HepG2 (cell line): ENCODE measurements at regions not wholly inside any gene's neighbourhood (a gene's known extent, or its start where the extent isn't known, plus 50 kb on each side); places are given as distances from the start of the nearest gene placed in this dataset.

Experiments
- EED ChIP-seq: sonication (generic); formaldehyde crosslinking; IDR thresholded peaks from 2 replicates; pipeline ENCODE4 v1.5.0; 2020; ENCODE audit warnings: mild to moderate bottlenecking, missing genetic modification reagents
- EHMT2 ChIP-seq: fragments of 200-600 bp; sonication (generic); IDR thresholded peaks from 2 replicates; pipeline ENCODE4 v1.7.0; 2017; ENCODE audit warnings: antibody characterized with exemption, low read depth, low read length, borderline replicate concordance
- FOXC1 ChIP-seq: sonication (generic); formaldehyde crosslinking; IDR thresholded peaks from 2 replicates; pipeline ENCODE4 v1.8.0; 2022; ENCODE audit warnings: mild to moderate bottlenecking, missing genetic modification reagents, borderline replicate concordance
- JUND ChIP-seq: sonication (generic); formaldehyde crosslinking; IDR thresholded peaks from 2 replicates; pipeline ENCODE4 v1.8.0; 2022; ENCODE audit warnings: mild to moderate bottlenecking, missing genetic modification reagents
- KMT2A ChIP-seq: sonication (generic); formaldehyde crosslinking; IDR thresholded peaks from 2 replicates; pipeline ENCODE4 v1.4.0; 2020; ENCODE audit warnings: missing genetic modification reagents
- PHF8 ChIP-seq: sonication (generic); formaldehyde crosslinking; IDR thresholded peaks from 2 replicates; pipeline ENCODE4 v1.5.0; 2020; ENCODE audit warnings: missing genetic modification reagents
- TARDBP ChIP-seq: sonication (generic); formaldehyde crosslinking; IDR thresholded peaks from 2 replicates; pipeline ENCODE4 v1.8.0; 2022; ENCODE audit warnings: mild to moderate bottlenecking, missing genetic modification reagents
- TEAD3 ChIP-seq: optimal IDR thresholded peaks from 2 replicates; pipeline ENCODE3; 2016; ENCODE audit warnings: borderline replicate concordance
- ZNF282 ChIP-seq: fragments of 450-650 bp; IDR thresholded peaks from 2 replicates; pipeline ENCODE4 v1.6.1; 2018; ENCODE audit not compliant: partially characterized antibody
- ZNF501 ChIP-seq: sonication (generic); formaldehyde crosslinking; IDR thresholded peaks from 2 replicates; pipeline ENCODE4 v1.5.1; 2020; ENCODE audit warnings: mild to moderate bottlenecking, moderate library complexity, missing genetic modification reagents
- ZNF564 ChIP-seq: sonication (generic); formaldehyde crosslinking; IDR thresholded peaks from 2 replicates; pipeline ENCODE4 v1.8.1; 2023; ENCODE audit warnings: mild to moderate bottlenecking, missing genetic modification reagents
- ZNF710 ChIP-seq: sonication (generic); formaldehyde crosslinking; IDR thresholded peaks from 2 replicates; pipeline ENCODE4 v1.5.0; 2020; ENCODE audit warnings: mild to moderate bottlenecking, missing genetic modification reagents, borderline replicate concordance
- ZNF747 ChIP-seq: sonication (generic); formaldehyde crosslinking; IDR thresholded peaks from 2 replicates; pipeline ENCODE4 v1.8.1; 2023; ENCODE audit warnings: missing genetic modification reagents, mild to moderate bottlenecking, borderline replicate concordance
- ZNF749 ChIP-seq: sonication (generic); formaldehyde crosslinking; IDR thresholded peaks from 2 replicates; pipeline ENCODE4 v1.8.0; 2022; ENCODE audit warnings: mild to moderate bottlenecking, missing genetic modification reagents, moderate library complexity, borderline replicate concordance
- ZNF777 ChIP-seq: sonication (generic); formaldehyde crosslinking; IDR thresholded peaks from 2 replicates; pipeline ENCODE4 v1.4.0; 2020; ENCODE audit warnings: missing genetic modification reagents
- ZUFSP ChIP-seq: sonication (generic); formaldehyde crosslinking; IDR thresholded peaks from 2 replicates; pipeline ENCODE4 v1.9.0; 2021; ENCODE audit warnings: missing genetic modification reagents, mild to moderate bottlenecking, borderline replicate concordance
- TF ChIP-seq, protein P1 (sequence below): sonication (generic); formaldehyde crosslinking; IDR thresholded peaks from 2 replicates; pipeline ENCODE4 v1.5.0; 2020; ENCODE audit warnings: missing genetic modification reagents
- TF ChIP-seq, protein P2 (sequence below): sonication (generic); formaldehyde crosslinking; IDR thresholded peaks from 2 replicates; pipeline ENCODE4 v1.8.0; 2022; ENCODE audit warnings: mild to moderate bottlenecking, missing genetic modification reagents; ENCODE audit not compliant: insufficient replicate concordance
- TF ChIP-seq, protein P3 (sequence below): sonication (generic); formaldehyde crosslinking; IDR thresholded peaks from 2 replicates; pipeline ENCODE4 v1.5.1; 2020; ENCODE audit warnings: missing genetic modification reagents, mild to moderate bottlenecking, borderline replicate concordance

DNA sequence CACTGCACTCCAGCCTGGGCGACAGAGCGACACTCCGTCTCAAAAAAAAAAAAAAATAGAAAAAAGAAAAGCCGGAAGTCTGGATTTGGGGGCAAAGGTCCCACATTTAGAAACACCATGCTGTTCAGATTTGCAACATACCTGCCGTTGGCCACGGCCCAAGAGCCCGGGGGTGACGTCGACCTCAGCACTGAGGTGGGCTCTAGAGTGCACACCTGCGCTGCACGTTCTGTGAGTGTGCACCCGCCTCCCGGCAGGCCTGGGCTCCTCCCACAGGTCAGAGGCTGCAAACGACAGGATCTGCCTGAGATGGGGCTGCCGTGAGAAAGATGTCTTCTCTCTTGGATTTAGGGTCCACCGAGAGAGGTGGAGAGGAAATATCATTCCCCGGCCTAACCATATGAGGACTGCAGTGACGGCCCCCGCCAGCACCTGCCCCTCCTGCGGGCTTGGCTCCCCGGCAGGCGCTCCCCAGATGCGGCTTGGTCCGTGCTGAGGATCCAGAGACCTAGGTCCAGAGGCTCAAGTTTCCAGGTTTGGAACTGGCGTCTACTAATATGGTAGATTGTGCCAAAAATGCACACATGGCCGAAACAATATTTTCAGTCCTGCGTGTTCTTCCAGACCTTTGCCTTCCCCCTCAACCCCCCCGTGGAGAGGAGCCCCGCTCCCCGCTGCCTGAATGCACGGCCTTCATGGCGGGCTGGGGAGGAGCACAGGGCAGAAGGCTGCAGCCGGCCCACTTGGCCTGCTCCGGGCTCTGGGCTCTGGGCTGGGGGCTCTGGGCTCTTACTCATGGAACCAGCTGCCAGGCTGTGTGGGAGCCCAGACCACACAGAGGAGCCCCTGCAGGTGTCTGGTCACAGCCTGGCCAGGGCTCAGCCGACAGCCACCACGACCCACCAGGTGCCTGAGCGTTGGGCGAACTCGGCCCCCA is 58.8 kb upstream of the FBRSL1 start (continued):
- TF ChIP-seq, protein P1, sequence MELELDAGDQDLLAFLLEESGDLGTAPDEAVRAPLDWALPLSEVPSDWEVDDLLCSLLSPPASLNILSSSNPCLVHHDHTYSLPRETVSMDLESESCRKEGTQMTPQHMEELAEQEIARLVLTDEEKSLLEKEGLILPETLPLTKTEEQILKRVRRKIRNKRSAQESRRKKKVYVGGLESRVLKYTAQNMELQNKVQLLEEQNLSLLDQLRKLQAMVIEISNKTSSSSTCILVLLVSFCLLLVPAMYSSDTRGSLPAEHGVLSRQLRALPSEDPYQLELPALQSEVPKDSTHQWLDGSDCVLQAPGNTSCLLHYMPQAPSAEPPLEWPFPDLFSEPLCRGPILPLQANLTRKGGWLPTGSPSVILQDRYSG (CRISPR knock-in tag), result no peak
- no peak for TF ChIP-seq ZNF282
- TF ChIP-seq, protein P2, sequence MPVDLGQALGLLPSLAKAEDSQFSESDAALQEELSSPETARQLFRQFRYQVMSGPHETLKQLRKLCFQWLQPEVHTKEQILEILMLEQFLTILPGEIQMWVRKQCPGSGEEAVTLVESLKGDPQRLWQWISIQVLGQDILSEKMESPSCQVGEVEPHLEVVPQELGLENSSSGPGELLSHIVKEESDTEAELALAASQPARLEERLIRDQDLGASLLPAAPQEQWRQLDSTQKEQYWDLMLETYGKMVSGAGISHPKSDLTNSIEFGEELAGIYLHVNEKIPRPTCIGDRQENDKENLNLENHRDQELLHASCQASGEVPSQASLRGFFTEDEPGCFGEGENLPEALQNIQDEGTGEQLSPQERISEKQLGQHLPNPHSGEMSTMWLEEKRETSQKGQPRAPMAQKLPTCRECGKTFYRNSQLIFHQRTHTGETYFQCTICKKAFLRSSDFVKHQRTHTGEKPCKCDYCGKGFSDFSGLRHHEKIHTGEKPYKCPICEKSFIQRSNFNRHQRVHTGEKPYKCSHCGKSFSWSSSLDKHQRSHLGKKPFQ (CRISPR knock-in tag), result peak; percentile 45
- 0 out of 2 replicates have a peak, but pooled peaks have one; percentile 50 for TF ChIP-seq TARDBP (CRISPR knock-in tag)
- TF ChIP-seq, protein P3, sequence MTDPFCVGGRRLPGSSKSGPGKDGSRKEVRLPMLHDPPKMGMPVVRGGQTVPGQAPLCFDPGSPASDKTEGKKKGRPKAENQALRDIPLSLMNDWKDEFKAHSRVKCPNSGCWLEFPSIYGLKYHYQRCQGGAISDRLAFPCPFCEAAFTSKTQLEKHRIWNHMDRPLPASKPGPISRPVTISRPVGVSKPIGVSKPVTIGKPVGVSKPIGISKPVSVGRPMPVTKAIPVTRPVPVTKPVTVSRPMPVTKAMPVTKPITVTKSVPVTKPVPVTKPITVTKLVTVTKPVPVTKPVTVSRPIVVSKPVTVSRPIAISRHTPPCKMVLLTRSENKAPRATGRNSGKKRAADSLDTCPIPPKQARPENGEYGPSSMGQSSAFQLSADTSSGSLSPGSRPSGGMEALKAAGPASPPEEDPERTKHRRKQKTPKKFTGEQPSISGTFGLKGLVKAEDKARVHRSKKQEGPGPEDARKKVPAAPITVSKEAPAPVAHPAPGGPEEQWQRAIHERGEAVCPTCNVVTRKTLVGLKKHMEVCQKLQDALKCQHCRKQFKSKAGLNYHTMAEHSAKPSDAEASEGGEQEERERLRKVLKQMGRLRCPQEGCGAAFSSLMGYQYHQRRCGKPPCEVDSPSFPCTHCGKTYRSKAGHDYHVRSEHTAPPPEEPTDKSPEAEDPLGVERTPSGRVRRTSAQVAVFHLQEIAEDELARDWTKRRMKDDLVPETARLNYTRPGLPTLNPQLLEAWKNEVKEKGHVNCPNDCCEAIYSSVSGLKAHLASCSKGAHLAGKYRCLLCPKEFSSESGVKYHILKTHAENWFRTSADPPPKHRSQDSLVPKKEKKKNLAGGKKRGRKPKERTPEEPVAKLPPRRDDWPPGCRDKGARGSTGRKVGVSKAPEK (CRISPR knock-in tag), result no peak
- TF ChIP-seq PHF8 (CRISPR knock-in tag), result no peak
- TF ChIP-seq ZNF710 (CRISPR knock-in tag), result no peak
- no peak for TF ChIP-seq KMT2A (CRISPR knock-in tag)
- no peak for TF ChIP-seq ZNF749
- TF ChIP-seq ZUFSP, result no peak
- no peak for TF ChIP-seq EHMT2
- peak; percentile 29 for TF ChIP-seq TEAD3 (CRISPR knock-in tag)
- TF ChIP-seq FOXC1 (CRISPR knock-in tag), result no peak
- TF ChIP-seq EED, result no peak
- no peak for TF ChIP-seq JUND (CRISPR knock-in tag)
- TF ChIP-seq ZNF777 (CRISPR knock-in tag), result no peak
- TF ChIP-seq ZNF501 (CRISPR knock-in tag), result no peak
- TF ChIP-seq ZNF747, result no peak
- TF ChIP-seq ZNF564, result no peak
